Activated naive CD8-positive, alpha-beta T cell (primary cell): ENCODE measurements at regions not wholly inside any gene's neighbourhood (a gene's known extent, or its start where the extent isn't known, plus 50 kb on each side); places are given as distances from the start of the nearest gene placed in this dataset.

ENCODE experiments used
- H3K27ac Mint-ChIP-seq: one replicate; pipeline ENCODE4 v1.8.0; 2021; ENCODE audit warnings: mixed read lengths
- H3K27me3 Mint-ChIP-seq: one replicate; pipeline ENCODE4 v1.8.0; 2021; ENCODE audit warnings: mixed read lengths
- H3K36me3 Mint-ChIP-seq: one replicate; pipeline ENCODE4 v1.8.0; 2021; ENCODE audit warnings: mixed read lengths
- H3K4me1 Mint-ChIP-seq: one replicate; pipeline ENCODE4 v1.8.0; 2021; ENCODE audit warnings: low read depth, mixed read lengths
- H3K4me3 Mint-ChIP-seq: one replicate; pipeline ENCODE4 v1.8.0; 2021; ENCODE audit warnings: mild to moderate bottlenecking, mixed read lengths
- H3K9me3 Mint-ChIP-seq: one replicate; pipeline ENCODE4 v1.8.0; 2021; ENCODE audit warnings: low read depth, mixed read lengths

DNA sequence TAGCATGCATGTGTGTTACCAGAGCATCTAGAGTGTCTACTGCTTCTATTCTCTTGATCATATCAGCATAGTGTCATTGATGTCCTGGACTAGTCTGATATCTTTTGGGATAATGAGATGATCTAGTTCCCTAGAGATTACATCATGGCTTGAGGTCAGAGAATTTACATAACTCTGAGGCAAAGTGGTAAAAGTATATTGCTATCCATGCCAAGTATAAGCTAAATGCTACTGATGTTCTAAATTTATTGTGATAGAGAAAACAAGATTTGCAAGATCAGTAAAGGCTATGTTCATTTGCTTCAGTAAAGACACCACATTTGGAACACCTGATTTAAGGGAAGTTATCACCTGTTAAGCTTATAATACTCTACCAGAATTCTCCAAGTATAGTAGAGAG is 280.7 kb upstream of the PSMD7 start:
- H3K27ac Mint-ChIP-seq = no peak overlapping the region
- no peaks in the 10 kb centered on the region for H3K4me1 Mint-ChIP-seq
- no peak overlapping the region for H3K4me3 Mint-ChIP-seq

DNA sequence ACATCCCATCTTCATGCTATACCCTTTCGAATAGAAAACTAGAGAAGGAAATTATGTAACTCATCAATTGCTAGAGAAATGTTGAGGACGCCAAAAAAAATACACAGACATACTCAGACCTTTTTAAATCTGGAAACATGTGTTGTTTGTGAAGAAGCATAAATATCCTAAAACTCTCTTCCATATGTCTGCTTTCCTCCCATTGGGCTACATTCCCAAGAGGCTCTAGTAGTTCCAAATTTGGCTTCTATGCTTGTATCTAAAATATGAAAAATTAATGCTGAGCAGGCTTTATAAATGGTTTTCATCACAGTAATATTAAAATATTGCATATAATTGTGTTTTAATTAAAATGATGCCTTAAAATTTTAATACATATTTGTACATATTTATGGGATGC is 297.9 kb upstream of the PSMD7 start:
- Mint-ChIP-seq H3K27ac (no peak overlapping the region), H3K9me3 (peaks cover 12% of the 10 kb centered on the region), H3K36me3 (peaks cover 3% of the 10 kb centered on the region), H3K4me3 (no peak overlapping the region), H3K4me1 (no peaks in the 10 kb centered on the region), H3K27me3 (no peaks in the 10 kb centered on the region)

More for the DNA sequence above, 280.7 kb upstream of the PSMD7 start:
- H3K9me3 Mint-ChIP-seq = peaks cover 8% of the 10 kb centered on the region
- peaks cover 1% of the 10 kb centered on the region for H3K27me3 Mint-ChIP-seq
- H3K36me3 Mint-ChIP-seq = no peaks in the 10 kb centered on the region

DNA sequence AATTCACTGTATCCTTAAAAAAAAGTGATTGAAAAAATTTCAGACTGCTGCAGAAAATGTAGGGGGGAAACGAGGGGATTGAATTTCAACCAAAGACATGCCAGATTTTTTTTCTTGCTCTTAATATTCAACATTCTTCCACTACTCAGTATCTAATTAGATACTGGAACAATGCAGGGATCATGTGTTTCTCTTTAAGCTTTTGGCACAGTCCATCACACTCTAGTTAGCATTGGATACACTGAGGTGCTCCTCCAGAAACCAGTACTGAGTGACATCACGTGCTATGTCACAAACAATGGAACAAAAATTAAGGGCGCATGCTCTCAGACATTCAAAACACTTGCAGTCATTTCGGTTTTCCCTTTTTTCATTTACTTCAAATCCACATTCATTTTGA is 298.6 kb upstream of the PSMD7 start:
- Mint-ChIP-seq H3K27ac (no peak overlapping the region), H3K4me1 (no peaks in the 10 kb centered on the region), H3K9me3 (peaks cover 12% of the 10 kb centered on the region), H3K27me3 (no peaks in the 10 kb centered on the region), H3K4me3 (no peak overlapping the region), H3K36me3 (no peaks in the 10 kb centered on the region)

DNA sequence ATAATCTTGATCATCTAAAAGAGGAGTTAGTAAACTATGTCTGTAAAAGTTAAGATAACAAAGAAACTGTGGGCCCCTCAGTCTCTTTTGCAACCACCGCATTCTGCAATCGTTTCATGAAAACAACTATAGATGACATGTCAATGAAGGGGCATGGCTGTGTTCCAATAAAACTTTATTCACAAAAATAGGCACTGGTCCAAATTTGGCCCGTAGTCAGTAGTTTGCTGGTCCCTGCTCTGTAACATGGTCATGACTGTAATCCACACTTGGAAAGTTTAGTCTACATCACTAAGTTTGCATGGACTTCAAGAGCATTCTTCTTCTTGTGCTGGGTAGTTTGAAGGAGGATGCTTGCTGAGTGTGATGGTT is 299.3 kb upstream of the PSMD7 start:
- no peaks in the 10 kb centered on the region for H3K4me1 Mint-ChIP-seq
- no peaks in the 10 kb centered on the region for H3K27me3 Mint-ChIP-seq
- no peak overlapping the region for H3K4me3 Mint-ChIP-seq
- no peak overlapping the region for H3K27ac Mint-ChIP-seq
- peaks cover 12% of the 10 kb centered on the region for H3K9me3 Mint-ChIP-seq
- no peaks in the 10 kb centered on the region for H3K36me3 Mint-ChIP-seq

DNA sequence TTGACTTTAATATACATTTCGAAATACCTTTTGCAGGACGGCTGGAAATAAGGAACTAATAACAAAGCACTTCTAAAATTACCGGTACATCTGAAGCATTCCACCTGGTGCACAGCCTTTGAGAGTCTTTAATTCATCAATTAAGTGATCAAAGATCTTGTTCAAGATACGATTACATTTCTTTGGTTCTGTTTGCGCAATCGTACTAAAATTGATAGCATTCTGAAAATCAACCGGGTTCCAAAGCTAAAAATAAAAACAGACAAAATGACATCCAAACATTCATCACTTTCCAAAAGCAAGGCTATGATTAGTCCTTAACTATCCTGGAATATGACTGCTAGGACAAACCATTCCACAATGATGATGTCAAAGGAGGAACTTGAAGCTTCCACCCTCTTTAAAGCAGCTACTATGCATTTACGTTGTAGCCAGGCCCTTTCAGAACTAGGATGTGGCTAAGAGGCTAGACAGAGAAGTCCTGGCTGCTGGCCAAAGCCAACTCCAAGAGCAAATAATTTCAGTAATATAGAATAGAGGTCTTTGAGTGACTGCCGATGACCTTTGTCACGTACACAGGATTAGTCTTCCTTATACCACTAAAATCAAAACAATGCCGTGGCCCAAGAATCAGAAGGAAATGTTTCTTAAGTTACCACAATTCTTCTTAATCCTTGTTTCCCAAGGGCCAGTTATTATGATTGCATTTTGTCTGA is 299.8 kb upstream of the PSMD7 start:
- Mint-ChIP-seq H3K36me3 (no peaks in the 10 kb centered on the region), H3K27ac (no peak overlapping the region), H3K9me3 (peaks cover 12% of the 10 kb centered on the region)

DNA sequence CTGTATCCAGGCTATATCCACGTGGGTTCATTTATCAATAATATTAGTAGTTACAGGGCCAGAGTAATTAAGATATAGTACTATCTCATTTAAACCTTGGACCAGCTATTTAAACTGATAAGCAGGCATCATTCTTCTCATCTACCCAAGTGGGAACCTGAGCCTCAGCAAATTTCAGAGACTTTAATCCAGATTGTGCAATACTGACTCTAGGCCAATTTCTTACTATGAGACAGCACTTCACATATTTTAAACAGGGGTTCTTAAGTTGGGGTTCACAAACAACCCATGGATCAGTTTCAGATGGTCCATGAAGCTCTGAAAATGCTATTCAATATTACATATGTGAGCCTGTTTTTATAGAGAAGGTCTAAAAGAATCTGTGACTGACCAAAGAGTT is 302.7 kb upstream of the PSMD7 start:
- no peaks in the 10 kb centered on the region for H3K4me1 Mint-ChIP-seq
- H3K27ac Mint-ChIP-seq = no peak overlapping the region
- H3K36me3 Mint-ChIP-seq = no peaks in the 10 kb centered on the region

More for the DNA sequence above, 299.8 kb upstream of the PSMD7 start:
- Mint-ChIP-seq H3K27me3 (no peaks in the 10 kb centered on the region), H3K4me1 (no peaks in the 10 kb centered on the region), H3K4me3 (no peak overlapping the region)

DNA sequence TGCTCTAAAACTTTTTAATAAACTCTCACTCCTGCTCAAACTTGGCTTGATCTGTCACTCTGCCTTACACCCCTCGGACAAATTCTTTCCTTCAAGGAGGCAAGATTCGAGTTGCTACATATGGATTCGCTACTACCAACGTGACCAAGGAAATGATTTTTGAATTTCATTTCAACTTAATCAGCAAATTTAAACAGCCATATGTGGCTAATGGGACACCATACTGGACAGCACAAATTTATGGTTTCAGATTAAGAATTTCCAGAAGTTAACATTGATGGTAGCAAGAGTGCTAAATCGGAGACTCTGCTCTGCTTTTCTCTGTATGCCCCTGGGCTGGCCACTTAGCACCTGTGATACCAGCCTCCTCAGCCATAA is 318.2 kb upstream of the PSMD7 start:
- no peak overlapping the region for H3K27ac Mint-ChIP-seq
- H3K4me1 Mint-ChIP-seq = no peaks in the 10 kb centered on the region
- H3K4me3 Mint-ChIP-seq = no peak overlapping the region
- H3K27me3 Mint-ChIP-seq = peaks cover 8% of the 10 kb centered on the region
- H3K9me3 Mint-ChIP-seq = peaks cover 5% of the 10 kb centered on the region
- H3K36me3 Mint-ChIP-seq = no peaks in the 10 kb centered on the region

More for the DNA sequence above, 302.7 kb upstream of the PSMD7 start:
- Mint-ChIP-seq H3K9me3 (peaks cover 4% of the 10 kb centered on the region), H3K4me3 (no peak overlapping the region), H3K27me3 (no peaks in the 10 kb centered on the region)

DNA sequence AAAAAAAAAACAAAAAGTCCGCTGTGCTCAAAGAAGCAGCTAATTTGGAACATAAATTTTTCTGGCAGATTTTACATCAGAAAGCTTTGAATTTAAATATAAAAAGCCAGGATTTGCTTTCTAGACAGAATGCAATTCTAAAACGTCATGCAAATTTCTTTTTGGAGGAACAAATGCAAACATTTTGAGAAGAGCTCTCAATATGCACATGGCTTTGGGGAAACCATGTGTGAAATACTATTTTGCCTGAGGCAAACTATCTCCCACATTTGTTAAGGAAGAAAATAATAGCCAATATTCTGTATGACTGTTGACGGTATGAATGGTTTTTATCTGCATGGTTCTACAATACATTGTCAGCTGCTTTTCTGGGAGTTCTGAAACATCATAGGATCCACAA is 320.0 kb upstream of the PSMD7 start:
- H3K4me3 Mint-ChIP-seq = no peak overlapping the region
- no peaks in the 10 kb centered on the region for H3K36me3 Mint-ChIP-seq
- H3K9me3 Mint-ChIP-seq = no peaks in the 10 kb centered on the region
- no peak overlapping the region for H3K27ac Mint-ChIP-seq
- H3K4me1 Mint-ChIP-seq = no peaks in the 10 kb centered on the region
- H3K27me3 Mint-ChIP-seq = peaks cover 9% of the 10 kb centered on the region

DNA sequence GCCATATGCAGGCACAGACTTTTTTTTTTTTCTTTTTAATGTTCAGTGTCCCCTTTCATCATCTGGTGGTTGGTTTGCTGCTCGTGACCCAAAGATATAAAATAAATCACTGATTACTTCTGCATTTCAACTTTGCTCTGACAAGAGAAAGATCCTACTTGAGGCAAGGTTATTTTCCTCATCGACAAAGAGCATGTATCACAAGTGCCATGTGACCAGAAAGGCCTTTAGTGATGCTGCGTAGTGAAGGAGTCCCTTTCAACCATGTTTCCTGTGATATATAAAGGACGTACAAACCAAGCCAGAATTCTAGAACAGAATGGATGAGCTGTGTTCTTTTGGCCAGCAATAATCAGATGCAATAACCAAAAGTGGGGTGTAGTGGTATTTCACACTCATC is 323.4 kb upstream of the PSMD7 start:
- H3K27ac Mint-ChIP-seq = no peak overlapping the region
- no peak overlapping the region for H3K4me3 Mint-ChIP-seq
- no peaks in the 10 kb centered on the region for H3K4me1 Mint-ChIP-seq
- peaks cover 9% of the 10 kb centered on the region for H3K27me3 Mint-ChIP-seq
- H3K36me3 Mint-ChIP-seq = no peaks in the 10 kb centered on the region
- no peaks in the 10 kb centered on the region for H3K9me3 Mint-ChIP-seq

DNA sequence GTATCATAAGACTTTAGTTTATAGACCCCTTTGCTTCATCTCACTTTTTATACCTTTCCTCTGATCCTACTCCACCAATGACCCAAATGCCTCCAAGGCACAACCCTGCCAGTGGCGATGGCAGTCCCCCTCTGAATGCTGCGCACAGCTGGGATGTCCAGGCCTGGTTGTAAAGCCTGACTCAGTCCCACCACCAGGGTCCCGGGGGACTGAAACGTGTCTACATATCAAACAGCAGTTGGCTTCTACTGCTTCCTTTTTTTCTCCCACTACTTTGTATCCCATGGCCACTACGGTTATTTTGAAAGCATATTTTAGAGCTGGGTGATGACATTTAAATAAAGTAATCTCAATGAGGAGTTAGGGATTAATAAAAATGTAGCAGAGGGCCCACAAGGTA is 329.8 kb upstream of the PSMD7 start:
- Mint-ChIP-seq H3K4me1 (no peaks in the 10 kb centered on the region), H3K4me3 (no peak overlapping the region), H3K9me3 (no peaks in the 10 kb centered on the region), H3K36me3 (no peaks in the 10 kb centered on the region), H3K27ac (no peak overlapping the region), H3K27me3 (peaks cover under 1% of the 10 kb centered on the region)

DNA sequence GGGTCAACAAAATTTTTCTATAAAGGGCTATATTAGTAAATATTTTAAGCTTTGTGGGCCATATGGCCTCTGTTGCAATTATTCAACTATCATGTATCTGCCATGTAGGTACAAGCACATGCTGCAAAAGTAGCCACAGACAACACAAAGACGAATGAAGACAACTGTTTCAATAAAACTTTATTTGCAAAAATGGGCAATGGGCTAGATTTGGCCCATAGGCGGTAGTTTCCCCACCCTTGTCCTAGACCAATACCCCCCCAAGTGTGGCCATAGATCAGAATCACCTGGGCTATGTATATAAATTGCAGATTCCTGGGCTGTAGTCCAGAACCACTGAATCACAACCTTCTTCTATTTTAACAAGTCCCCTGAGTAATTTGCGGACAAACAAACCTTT is 331.0 kb upstream of the PSMD7 start:
- H3K36me3 Mint-ChIP-seq = no peaks in the 10 kb centered on the region
- H3K4me3 Mint-ChIP-seq = no peak overlapping the region
- H3K4me1 Mint-ChIP-seq = no peaks in the 10 kb centered on the region
- no peaks in the 10 kb centered on the region for H3K9me3 Mint-ChIP-seq
- H3K27me3 Mint-ChIP-seq = peaks cover 2% of the 10 kb centered on the region
- H3K27ac Mint-ChIP-seq = no peak overlapping the region

DNA sequence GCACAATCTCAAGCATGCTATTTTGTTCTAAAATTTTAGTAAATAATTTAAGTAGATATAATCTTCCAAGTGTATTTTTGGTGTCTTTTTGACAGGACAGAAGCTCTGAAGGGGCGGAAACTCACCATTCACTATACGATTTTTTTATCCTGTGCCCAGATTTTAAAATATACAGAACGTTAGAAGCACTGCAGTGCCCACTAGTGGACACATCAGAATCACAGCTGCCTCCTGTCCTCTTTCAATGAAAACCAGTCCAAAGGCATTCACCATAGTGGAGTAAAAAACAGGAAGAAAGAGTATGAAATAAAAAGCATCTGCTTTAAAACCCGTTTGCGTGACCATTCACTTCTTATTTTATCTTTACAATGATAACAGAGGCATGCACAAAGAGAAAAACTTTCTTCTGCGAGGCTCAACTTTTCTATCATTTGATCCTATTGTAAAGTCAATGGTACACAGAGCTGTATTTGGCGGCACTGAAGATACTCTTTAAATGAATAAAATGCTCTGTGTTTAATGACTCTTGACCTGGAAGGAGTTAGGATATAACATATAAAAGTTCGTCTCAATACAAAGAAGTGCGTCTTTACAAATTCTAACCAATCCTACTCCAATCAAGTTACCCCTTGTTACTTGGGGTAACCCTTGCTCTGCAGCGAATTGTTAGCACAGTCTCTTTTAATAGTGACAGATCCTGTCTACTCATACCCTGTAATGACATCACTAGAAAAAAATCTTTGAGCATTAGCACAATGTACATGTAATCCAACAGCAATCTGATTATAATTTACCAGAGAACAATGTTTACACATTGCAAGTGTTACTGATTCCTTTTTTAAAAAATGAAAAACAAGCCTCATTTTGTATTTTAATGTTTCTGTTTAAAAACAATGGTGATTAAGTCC is 339.8 kb upstream of the PSMD7 start:
- no peak overlapping the region for H3K4me3 Mint-ChIP-seq
- no peaks in the 10 kb centered on the region for H3K9me3 Mint-ChIP-seq
- H3K27me3 Mint-ChIP-seq = peaks cover 2% of the 10 kb centered on the region
- no peak overlapping the region for H3K27ac Mint-ChIP-seq
- H3K36me3 Mint-ChIP-seq = no peaks in the 10 kb centered on the region
- no peaks in the 10 kb centered on the region for H3K4me1 Mint-ChIP-seq

DNA sequence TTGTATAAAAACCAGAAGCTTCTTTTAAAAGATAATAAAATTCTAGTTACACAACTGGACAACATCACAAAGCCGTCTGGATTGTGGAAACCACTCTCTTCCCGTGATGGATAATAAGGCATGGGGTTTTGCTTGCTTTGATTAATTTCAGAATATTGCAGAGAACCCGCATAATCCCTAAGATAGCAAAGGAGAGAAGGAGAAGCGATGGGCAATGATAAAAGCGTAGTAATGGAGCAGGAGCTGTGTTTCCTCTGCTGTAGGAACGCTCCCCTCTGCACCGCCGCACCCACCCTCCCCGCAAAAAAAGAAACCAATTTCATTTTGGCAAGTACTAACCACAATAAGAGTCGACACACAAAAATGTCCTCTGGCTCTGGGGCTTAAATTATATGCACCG is 340.9 kb upstream of the PSMD7 start:
- H3K27me3 Mint-ChIP-seq = no peaks in the 10 kb centered on the region
- no peak overlapping the region for H3K4me3 Mint-ChIP-seq
- no peak overlapping the region for H3K27ac Mint-ChIP-seq
- no peaks in the 10 kb centered on the region for H3K9me3 Mint-ChIP-seq
- H3K36me3 Mint-ChIP-seq = no peaks in the 10 kb centered on the region
- H3K4me1 Mint-ChIP-seq = no peaks in the 10 kb centered on the region

DNA sequence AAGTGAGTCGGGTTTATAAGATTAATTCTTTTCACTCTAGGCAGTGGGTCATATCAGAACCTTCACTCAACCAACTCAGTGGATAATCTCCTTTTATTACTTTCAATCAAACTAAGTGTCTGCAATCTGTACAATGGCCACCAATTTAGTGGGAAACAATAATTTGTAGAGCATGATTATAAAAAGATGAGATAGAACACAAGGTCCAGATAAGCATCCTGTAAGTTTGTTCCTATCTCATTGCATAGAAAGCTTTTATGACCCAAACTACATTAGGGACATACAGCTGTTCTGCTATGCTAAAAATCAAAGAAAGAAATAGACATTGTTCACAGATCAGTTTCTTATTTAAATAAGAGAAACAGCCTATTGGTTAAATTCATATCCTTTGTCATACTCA is 341.4 kb upstream of the PSMD7 start:
- Mint-ChIP-seq H3K36me3 (no peaks in the 10 kb centered on the region), H3K9me3 (no peaks in the 10 kb centered on the region), H3K4me3 (no peak overlapping the region), H3K4me1 (no peaks in the 10 kb centered on the region), H3K27me3 (no peaks in the 10 kb centered on the region), H3K27ac (no peak overlapping the region)

DNA sequence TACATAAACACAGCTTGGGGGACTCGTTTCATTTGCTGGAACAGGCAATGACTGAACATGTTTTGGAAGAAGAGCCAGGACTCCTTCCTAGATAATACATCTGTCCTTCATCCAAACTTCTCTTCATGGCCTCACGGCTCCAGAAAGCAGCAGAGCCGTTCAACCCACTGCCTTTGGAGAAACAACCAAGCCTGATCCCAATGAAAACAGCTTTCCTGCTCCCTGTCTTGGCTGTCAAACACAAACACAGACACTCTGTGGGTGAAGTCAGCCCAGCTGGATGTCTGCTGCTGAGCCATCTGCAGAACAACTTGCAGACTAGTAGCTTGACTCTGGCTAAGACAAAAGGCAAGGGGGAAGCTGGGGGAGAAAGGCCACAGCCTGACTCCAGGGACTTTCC is 345.1 kb upstream of the PSMD7 start:
- no peaks in the 10 kb centered on the region for H3K4me1 Mint-ChIP-seq
- H3K27me3 Mint-ChIP-seq = no peaks in the 10 kb centered on the region
- H3K9me3 Mint-ChIP-seq = no peaks in the 10 kb centered on the region
- H3K4me3 Mint-ChIP-seq = no peak overlapping the region
- H3K36me3 Mint-ChIP-seq = no peaks in the 10 kb centered on the region
- no peak overlapping the region for H3K27ac Mint-ChIP-seq
